Gastroesophageal sphincter (tissue), 3 donors: ENCODE measurements at regions not wholly inside any gene's neighbourhood (a gene's known extent, or its start where the extent isn't known, plus 50 kb on each side); places are given as distances from the start of the nearest gene placed in this dataset.

Experiments
- CTCF ChIP-seq, 4 experiments: fragments of 200-600 bp in 2 of 4; fragments of 450-650 bp in 2 of 4; sonication (generic) in 1 of 4; IDR thresholded peaks; one replicate each; pipeline ENCODE4 v1.5.1; 2017 to 2019; ENCODE audit warnings: antibody characterized with exemption in 4 of 4, mild to moderate bottlenecking in 2 of 4, moderate library complexity in 2 of 4
- POLR2AphosphoS5 ChIP-seq: sonication (generic); formaldehyde crosslinking; IDR thresholded peaks from one replicate; pipeline ENCODE4 v1.6.1; 2017; ENCODE audit warnings: antibody characterized with exemption

- TF ChIP-seq CTCF (IDR thresholded peaks at IDR 0.05) = no peak
- no peak for TF ChIP-seq POLR2AphosphoS5
These were observed 630.9 kb downstream of the TMTC2 start for GRCh38 chr12:83317595-83317994.
